Stomach smooth muscle (tissue), 2 donors: ENCODE measurements at regions not wholly inside any gene's neighbourhood (a gene's known extent, or its start where the extent isn't known, plus 50 kb on each side); places are given as distances from the start of the nearest gene placed in this dataset.

Experiments
- H3K27ac ChIP-seq: one replicate; pipeline ENCODE4 v1.7.0; 2013; ENCODE audit warnings: mild to moderate bottlenecking, low read length, inconsistent platforms
- H3K27me3 ChIP-seq, 2 donors: one replicate each; pipeline ENCODE4 v1.7.0; 2013; ENCODE audit warnings: low read length in 2 of 2; ENCODE audit not compliant: insufficient read depth in 2 of 2, control insufficient read depth in 1 of 2
- H3K36me3 ChIP-seq, 2 donors: one replicate each; pipeline ENCODE4 v1.7.0; 2013; ENCODE audit warnings: low read length in 2 of 2; ENCODE audit not compliant: control insufficient read depth in 2 of 2, insufficient read depth in 2 of 2
- H3K4me1 ChIP-seq: one replicate; pipeline ENCODE4 v1.7.0; 2013; ENCODE audit warnings: low read length; ENCODE audit not compliant: control insufficient read depth, insufficient read depth
- H3K4me3 ChIP-seq, 2 donors: one replicate each; pipeline ENCODE4 v1.7.0; 2013; ENCODE audit warnings: low read length in 2 of 2
- H3K9ac ChIP-seq, 2 donors: one replicate each; pipeline ENCODE4 v1.7.0; 2013; ENCODE audit warnings: low read length in 2 of 2, mild to moderate bottlenecking in 1 of 2
- H3K9me3 ChIP-seq, 2 donors: one replicate each; pipeline ENCODE4 v1.7.0; 2013; ENCODE audit warnings: low read length in 2 of 2; ENCODE audit not compliant: control insufficient read depth in 2 of 2
- donor health status: healthy.
- donor health status: Pancreatic carcinoma.

GRCh38 chr1:60374537-60374936, 301.0 kb upstream of the C1orf87 start:
- Histone ChIP-seq H3K9me3 (no peaks in the 10 kb centered on the region), H3K27me3 (peaks cover 0 to 3% of the 10 kb centered on the region in 2 donors), H3K4me3 (no peak overlapping the region), H3K4me1 (no peaks in the 10 kb centered on the region), H3K9ac (no peak overlapping the region), H3K27ac (no peak overlapping the region), H3K36me3 (no peaks in the 10 kb centered on the region)

- H3K36me3 ChIP-seq = no peaks in the 10 kb centered on the region
- no peak overlapping the region for H3K27ac ChIP-seq
- no peak overlapping the region for H3K4me3 ChIP-seq
- H3K9ac ChIP-seq = no peak overlapping the region
- H3K4me1 ChIP-seq = no peaks in the 10 kb centered on the region
- no peaks in the 10 kb centered on the region for H3K9me3 ChIP-seq
- H3K27me3 ChIP-seq = no peaks in the 10 kb centered on the region
These were observed 294.0 kb upstream of the C1orf87 start for GRCh38 chr1:60367532-60367931.

- Histone ChIP-seq H3K4me1 (no peaks in the 10 kb centered on the region), H3K9ac (no peak overlapping the region), H3K27me3 (no peaks in the 10 kb centered on the region), H3K4me3 (no peak overlapping the region), H3K27ac (no peak overlapping the region), H3K36me3 (no peaks in the 10 kb centered on the region), H3K9me3 (peaks cover 3 to 4% of the 10 kb centered on the region in 2 donors)
These were observed 285.9 kb upstream of the C1orf87 start for GRCh38 chr1:60359431-60359830.

GRCh38 chr1:60350531-60350930, 277.0 kb upstream of the C1orf87 start:
- Histone ChIP-seq H3K9ac (no peak overlapping the region), H3K27me3 (no peaks in the 10 kb centered on the region), H3K4me1 (no peaks in the 10 kb centered on the region), H3K36me3 (no peaks in the 10 kb centered on the region), H3K27ac (no peak overlapping the region), H3K9me3 (no peaks in the 10 kb centered on the region), H3K4me3 (no peak overlapping the region)

GRCh38 chr1:60348884-60349283, 275.3 kb upstream of the C1orf87 start:
- Histone ChIP-seq H3K9me3 (no peaks in the 10 kb centered on the region), H3K4me1 (no peaks in the 10 kb centered on the region), H3K36me3 (no peaks in the 10 kb centered on the region), H3K27ac (no peak overlapping the region), H3K9ac (no peak overlapping the region), H3K27me3 (no peaks in the 10 kb centered on the region), H3K4me3 (no peak overlapping the region)

GRCh38 chr1:60345621-60346020, 272.1 kb upstream of the C1orf87 start:
- Histone ChIP-seq H3K9ac (no peak overlapping the region), H3K4me3 (no peak overlapping the region), H3K36me3 (no peaks in the 10 kb centered on the region), H3K27me3 (no peaks in the 10 kb centered on the region), H3K9me3 (no peaks in the 10 kb centered on the region), H3K27ac (no peak overlapping the region), H3K4me1 (no peaks in the 10 kb centered on the region)

GRCh38 chr1:60345049-60345448, 271.5 kb upstream of the C1orf87 start:
- Histone ChIP-seq H3K4me1 (no peaks in the 10 kb centered on the region), H3K27ac (no peak overlapping the region), H3K9ac (no peak overlapping the region), H3K9me3 (no peaks in the 10 kb centered on the region), H3K27me3 (no peaks in the 10 kb centered on the region), H3K4me3 (no peak overlapping the region), H3K36me3 (no peaks in the 10 kb centered on the region)

GRCh38 chr1:60343736-60344135, 270.2 kb upstream of the C1orf87 start:
- H3K9me3 ChIP-seq = no peaks in the 10 kb centered on the region
- no peak overlapping the region for H3K9ac ChIP-seq
- H3K36me3 ChIP-seq = no peaks in the 10 kb centered on the region
- H3K27ac ChIP-seq = no peak overlapping the region
- H3K4me1 ChIP-seq = no peaks in the 10 kb centered on the region
- H3K4me3 ChIP-seq = no peak overlapping the region
- no peaks in the 10 kb centered on the region for H3K27me3 ChIP-seq

GRCh38 chr1:60342569-60342968, 269.0 kb upstream of the C1orf87 start:
- no peak overlapping the region for H3K4me3 ChIP-seq
- H3K36me3 ChIP-seq = no peaks in the 10 kb centered on the region
- H3K27ac ChIP-seq = no peak overlapping the region
- no peaks in the 10 kb centered on the region for H3K9me3 ChIP-seq
- H3K27me3 ChIP-seq = no peaks in the 10 kb centered on the region
- H3K9ac ChIP-seq = no peak overlapping the region
- H3K4me1 ChIP-seq = no peaks in the 10 kb centered on the region

GRCh38 chr1:60341274-60341673, 267.7 kb upstream of the C1orf87 start:
- Histone ChIP-seq H3K27ac (no peak overlapping the region), H3K9me3 (no peaks in the 10 kb centered on the region), H3K36me3 (no peaks in the 10 kb centered on the region), H3K9ac (no peak overlapping the region), H3K4me3 (no peak overlapping the region), H3K27me3 (no peaks in the 10 kb centered on the region), H3K4me1 (no peaks in the 10 kb centered on the region)

GRCh38 chr1:60331647-60332046, 258.1 kb upstream of the C1orf87 start:
- H3K9ac ChIP-seq = no peak overlapping the region
- H3K4me1 ChIP-seq = no peaks in the 10 kb centered on the region
- H3K27ac ChIP-seq = no peak overlapping the region
- no peaks in the 10 kb centered on the region for H3K36me3 ChIP-seq
- no peaks in the 10 kb centered on the region for H3K9me3 ChIP-seq
- no peak overlapping the region for H3K4me3 ChIP-seq
- H3K27me3 ChIP-seq = no peaks in the 10 kb centered on the region
